IPS-18a (cell line): ENCODE measurements at regions not wholly inside any gene's neighbourhood (a gene's known extent, or its start where the extent isn't known, plus 50 kb on each side); places are given as distances from the start of the nearest gene placed in this dataset.

Experiments
- H3K27ac ChIP-seq: one replicate; pipeline ENCODE4 v1.5.1; 2013; ENCODE audit warnings: low read length
- H3K27me3 ChIP-seq: one replicate; pipeline ENCODE4 v1.6.1; 2013; ENCODE audit warnings: mild to moderate bottlenecking, low read length; ENCODE audit not compliant: control insufficient read depth, insufficient read depth
- H3K36me3 ChIP-seq: one replicate; pipeline ENCODE4 v1.6.1; 2013; ENCODE audit warnings: low read depth, low read length; ENCODE audit not compliant: control insufficient read depth
- H3K4me1 ChIP-seq: one replicate; pipeline ENCODE4 v1.6.1; 2013; ENCODE audit warnings: low read depth, low read length; ENCODE audit not compliant: control insufficient read depth
- H3K4me3 ChIP-seq: one replicate; pipeline ENCODE4 v1.5.1; 2013; ENCODE audit warnings: low read length
- H3K9ac ChIP-seq: one replicate; pipeline ENCODE4 v1.6.1; 2013; ENCODE audit warnings: mild to moderate bottlenecking, low read length, moderate library complexity
- H3K9me3 ChIP-seq: one replicate; pipeline ENCODE4 v1.6.1; 2013; ENCODE audit warnings: low read depth, low read length; ENCODE audit not compliant: control insufficient read depth

DNA sequence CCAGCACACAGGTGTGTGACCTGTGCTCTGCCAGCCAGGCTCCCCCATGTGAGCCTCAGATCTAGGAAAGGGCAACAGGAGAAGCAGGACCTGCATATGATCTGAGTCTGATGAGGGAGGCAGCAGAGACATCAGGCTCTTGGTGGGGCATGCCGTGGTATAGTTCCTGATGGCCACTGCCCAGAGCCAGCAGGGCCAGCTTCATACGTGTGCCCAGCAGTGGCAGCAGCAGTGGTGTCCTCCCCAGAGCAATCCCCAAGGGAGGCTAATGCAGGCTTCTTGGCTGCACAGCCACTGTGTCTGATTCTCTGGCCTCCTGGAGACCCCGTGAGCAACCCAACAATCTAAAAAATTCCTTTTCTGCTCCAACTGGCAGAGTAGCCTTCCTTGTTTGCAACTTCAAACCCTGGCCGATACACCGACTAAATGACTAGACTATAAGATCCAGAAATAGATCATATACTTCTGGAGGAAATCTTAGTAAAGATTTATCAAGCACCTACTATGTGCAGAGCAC is 230.6 kb upstream of the ZMIZ1 start:
- H3K4me1 ChIP-seq, result no peaks in the 10 kb centered on the region
- no peak overlapping the region for H3K4me3 ChIP-seq
- H3K9me3 ChIP-seq, result peaks cover 4% of the 10 kb centered on the region
- H3K27ac ChIP-seq, result no peak overlapping the region
- H3K27me3 ChIP-seq, result no peaks in the 10 kb centered on the region
- no peak overlapping the region for H3K9ac ChIP-seq
- H3K36me3 ChIP-seq, result no peaks in the 10 kb centered on the region

DNA sequence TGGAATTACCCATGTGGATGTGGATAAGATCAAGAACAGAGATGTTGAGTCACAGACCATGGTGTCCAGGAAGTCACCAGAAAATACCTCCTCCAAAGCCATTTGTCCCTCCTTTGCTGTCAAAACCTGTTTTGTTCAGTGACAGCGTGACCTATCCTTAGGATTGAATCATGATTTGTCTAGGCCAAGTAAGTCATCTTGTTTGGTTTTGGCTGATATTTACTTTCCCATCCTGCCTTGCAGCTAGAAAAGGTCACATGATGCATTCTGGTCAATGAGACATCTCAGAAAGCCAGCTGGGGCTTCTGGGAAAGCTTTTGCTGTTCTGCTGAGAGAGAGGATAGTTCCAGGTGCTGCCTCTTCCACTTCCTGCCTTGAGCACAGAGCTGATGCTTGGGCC is 225.3 kb upstream of the ZMIZ1 start:
- H3K27me3 ChIP-seq, result no peaks in the 10 kb centered on the region
- no peak overlapping the region for H3K27ac ChIP-seq
- no peaks in the 10 kb centered on the region for H3K36me3 ChIP-seq
- no peak overlapping the region for H3K4me3 ChIP-seq
- H3K9ac ChIP-seq, result no peak overlapping the region
- no peaks in the 10 kb centered on the region for H3K4me1 ChIP-seq
- no peaks in the 10 kb centered on the region for H3K9me3 ChIP-seq

DNA sequence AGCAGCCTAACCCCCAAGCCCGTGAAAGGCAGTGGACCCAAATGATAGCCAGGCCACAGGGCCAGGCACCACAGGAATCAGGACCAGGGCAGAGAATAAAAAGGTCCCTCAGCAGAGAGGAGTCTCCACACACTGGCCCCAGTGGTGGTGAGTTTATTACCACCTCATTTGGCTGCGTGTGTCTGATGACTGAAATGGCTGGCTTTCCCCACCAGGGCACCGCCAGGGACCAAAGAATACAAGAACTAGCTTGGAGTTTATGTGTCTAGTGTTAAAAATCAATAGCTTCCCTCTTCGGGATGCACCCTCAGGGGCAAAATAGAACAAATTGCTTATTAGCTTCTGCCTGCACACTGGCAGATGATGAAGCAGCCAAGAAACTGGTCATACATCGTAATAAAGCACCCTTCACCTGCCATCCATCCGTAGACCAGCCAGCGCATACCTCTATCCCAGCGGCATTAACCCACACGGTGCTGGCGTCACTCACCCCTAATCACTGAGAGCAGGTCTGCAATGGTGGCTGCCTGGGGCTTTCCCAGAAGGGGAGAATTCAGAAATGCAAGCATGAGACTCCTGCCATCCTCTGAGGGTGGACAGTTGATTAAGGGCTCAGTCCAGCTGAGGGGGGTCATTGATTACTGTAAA is 223.7 kb upstream of the ZMIZ1 start:
- Histone ChIP-seq H3K36me3 (no peaks in the 10 kb centered on the region), H3K4me1 (no peaks in the 10 kb centered on the region), H3K9me3 (no peaks in the 10 kb centered on the region), H3K9ac (no peak overlapping the region), H3K4me3 (no peak overlapping the region), H3K27ac (no peak overlapping the region), H3K27me3 (no peaks in the 10 kb centered on the region)

DNA sequence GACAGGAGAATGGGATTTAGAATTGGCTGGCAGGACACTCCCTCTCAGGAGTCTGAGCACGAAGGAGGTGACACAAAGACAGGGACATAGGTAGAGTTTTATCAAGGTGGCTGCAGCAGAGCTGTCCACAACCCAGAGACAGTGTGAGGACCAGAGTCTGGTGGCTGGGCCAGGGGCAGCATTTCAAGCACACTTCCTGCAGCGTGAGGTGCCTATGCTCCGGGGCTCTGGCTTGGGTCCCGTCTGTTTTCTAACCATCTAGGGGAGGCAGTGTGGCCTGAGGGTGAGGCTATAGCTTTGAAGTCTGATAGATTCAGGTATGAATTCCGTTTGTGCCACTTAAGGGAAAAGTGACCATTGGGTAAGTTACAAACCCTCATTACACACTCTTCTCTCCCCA is 222.7 kb upstream of the ZMIZ1 start:
- H3K9me3 ChIP-seq, result no peaks in the 10 kb centered on the region
- H3K4me1 ChIP-seq, result no peaks in the 10 kb centered on the region
- H3K4me3 ChIP-seq, result no peak overlapping the region
- H3K27ac ChIP-seq, result no peak overlapping the region
- no peaks in the 10 kb centered on the region for H3K27me3 ChIP-seq
- H3K9ac ChIP-seq, result no peak overlapping the region
- no peaks in the 10 kb centered on the region for H3K36me3 ChIP-seq

DNA sequence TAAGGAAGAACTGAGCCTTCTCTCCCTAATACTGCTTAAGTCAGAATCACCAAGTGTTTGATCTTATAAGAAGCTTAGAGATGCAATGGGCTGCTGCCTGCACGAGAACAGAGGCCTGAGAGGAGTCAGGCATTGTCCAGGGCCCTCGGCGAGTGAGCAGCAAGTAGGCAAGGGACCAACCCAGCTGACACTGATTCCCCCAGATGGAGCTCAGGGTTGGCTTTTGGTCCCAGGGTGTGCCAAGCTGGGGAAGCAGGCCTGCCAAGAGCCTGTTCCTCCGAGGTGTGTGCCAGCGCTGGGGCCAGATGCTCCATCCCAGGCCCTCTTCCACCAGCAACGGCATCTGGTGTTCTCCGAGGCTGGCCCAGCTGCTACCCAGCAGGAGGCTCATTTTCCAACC is 222.0 kb upstream of the ZMIZ1 start:
- Histone ChIP-seq H3K4me1 (no peaks in the 10 kb centered on the region), H3K9me3 (no peaks in the 10 kb centered on the region), H3K27ac (no peak overlapping the region), H3K4me3 (no peak overlapping the region), H3K9ac (no peak overlapping the region), H3K27me3 (no peaks in the 10 kb centered on the region), H3K36me3 (no peaks in the 10 kb centered on the region)

DNA sequence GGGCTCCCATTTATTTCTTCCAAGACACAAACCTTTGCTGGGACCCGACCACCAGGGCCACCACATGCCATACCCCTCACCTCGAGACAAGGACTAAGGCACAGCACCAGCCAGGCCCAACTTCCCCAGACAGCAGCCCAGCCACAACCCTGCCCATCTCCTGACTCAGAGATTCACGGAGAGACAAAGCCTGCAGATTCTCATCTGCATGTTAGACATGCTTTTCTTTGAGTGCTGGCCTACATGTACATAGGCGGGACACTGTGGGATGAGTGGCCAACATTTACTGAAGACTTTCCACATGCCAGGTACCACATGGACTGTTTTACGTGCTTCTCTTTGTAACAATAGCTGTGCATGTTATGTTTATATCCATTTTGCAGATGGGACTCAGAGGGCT is 221.3 kb upstream of the ZMIZ1 start:
- no peaks in the 10 kb centered on the region for H3K4me1 ChIP-seq
- H3K27me3 ChIP-seq, result no peaks in the 10 kb centered on the region
- H3K4me3 ChIP-seq, result no peak overlapping the region
- no peak overlapping the region for H3K9ac ChIP-seq
- no peak overlapping the region for H3K27ac ChIP-seq
- no peaks in the 10 kb centered on the region for H3K36me3 ChIP-seq
- no peaks in the 10 kb centered on the region for H3K9me3 ChIP-seq

DNA sequence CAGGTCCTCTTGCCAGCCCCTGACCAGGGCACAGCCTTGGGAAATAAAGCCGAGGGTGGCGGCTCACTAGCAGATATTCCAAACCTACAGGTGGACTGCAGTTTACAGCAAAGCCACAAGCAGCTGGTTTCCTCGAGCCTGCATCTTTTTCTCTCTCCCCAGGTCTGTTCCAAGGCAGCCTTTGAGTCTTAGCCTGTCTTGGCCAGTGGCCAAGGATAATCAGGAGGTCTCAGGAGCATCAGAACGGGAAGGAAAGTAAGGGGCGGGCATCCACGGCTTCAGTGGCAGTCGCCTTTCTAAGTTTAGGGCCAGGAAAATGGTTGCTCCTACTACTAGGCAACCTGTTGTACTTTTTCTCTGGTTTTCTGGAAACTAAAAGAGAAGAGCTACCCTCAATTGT is 219.7 kb upstream of the ZMIZ1 start:
- Histone ChIP-seq H3K4me3 (no peak overlapping the region), H3K4me1 (peaks cover 5% of the 10 kb centered on the region), H3K36me3 (no peaks in the 10 kb centered on the region), H3K27me3 (no peaks in the 10 kb centered on the region), H3K9me3 (no peaks in the 10 kb centered on the region), H3K27ac (no peak overlapping the region), H3K9ac (no peak overlapping the region)

DNA sequence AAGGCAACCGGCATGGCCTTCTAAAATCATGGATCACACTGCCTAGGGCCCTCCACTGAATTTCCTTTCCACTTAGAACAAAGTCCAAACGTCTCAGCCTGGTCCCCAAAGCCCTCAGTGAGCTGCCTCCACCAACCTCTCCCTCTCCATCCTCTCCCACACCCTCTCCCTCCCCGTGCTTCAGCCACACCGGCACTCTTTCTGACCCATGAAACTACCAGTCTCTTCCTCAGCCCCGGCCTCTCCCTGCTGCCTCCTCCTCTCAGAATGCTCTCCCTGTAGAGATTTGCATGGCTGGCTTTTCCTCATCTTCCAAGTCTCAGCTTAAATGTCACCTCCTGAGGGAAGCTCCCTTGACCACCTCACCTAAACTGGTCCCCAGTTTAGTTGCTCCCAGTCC is 219.0 kb upstream of the ZMIZ1 start:
- no peaks in the 10 kb centered on the region for H3K9me3 ChIP-seq
- H3K4me1 ChIP-seq, result peaks cover 5% of the 10 kb centered on the region
- H3K27ac ChIP-seq, result no peak overlapping the region
- no peaks in the 10 kb centered on the region for H3K36me3 ChIP-seq
- no peak overlapping the region for H3K9ac ChIP-seq
- H3K27me3 ChIP-seq, result no peaks in the 10 kb centered on the region
- H3K4me3 ChIP-seq, result no peak overlapping the region

DNA sequence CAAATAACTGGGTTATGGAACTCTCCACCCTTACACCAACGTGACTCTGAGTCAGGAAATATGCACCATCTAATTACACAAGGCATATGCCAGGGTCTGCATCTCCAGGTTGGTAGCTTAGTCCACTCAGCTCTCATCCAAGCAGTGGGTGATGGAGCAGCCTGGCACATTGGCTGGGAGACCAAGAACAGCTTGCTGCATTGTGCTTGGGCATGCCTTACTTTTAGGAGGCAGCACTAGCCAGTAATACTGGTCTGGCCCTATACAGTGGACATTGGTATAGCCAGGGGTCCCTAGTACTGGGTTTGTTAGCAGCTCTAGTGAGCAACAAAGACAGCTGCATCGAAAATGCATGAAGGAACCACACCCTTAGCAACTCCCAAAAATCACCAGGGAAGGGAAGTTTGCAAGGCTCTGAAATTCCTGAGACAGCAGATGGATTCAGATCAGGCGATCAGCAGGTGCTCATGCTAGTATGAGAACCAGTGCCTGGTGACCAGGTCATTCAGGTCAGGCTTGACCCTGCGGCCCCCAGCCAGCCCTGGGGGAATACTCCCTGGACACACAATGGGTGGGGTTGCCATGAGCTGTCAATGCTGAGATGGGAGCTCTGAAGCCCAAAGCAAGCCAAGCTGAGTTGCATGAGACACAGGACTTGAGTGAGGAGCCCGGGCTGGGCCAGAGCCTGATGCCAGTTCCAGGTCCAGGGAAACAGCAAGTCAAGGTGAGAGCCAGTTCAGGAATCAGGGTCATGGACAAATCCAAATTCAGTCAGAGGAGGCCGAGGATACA is 217.9 kb upstream of the ZMIZ1 start:
- Histone ChIP-seq H3K9me3 (no peaks in the 10 kb centered on the region), H3K36me3 (no peaks in the 10 kb centered on the region), H3K27ac (no peak overlapping the region), H3K4me3 (no peak overlapping the region), H3K27me3 (no peaks in the 10 kb centered on the region), H3K4me1 (peaks cover 5% of the 10 kb centered on the region), H3K9ac (no peak overlapping the region)

DNA sequence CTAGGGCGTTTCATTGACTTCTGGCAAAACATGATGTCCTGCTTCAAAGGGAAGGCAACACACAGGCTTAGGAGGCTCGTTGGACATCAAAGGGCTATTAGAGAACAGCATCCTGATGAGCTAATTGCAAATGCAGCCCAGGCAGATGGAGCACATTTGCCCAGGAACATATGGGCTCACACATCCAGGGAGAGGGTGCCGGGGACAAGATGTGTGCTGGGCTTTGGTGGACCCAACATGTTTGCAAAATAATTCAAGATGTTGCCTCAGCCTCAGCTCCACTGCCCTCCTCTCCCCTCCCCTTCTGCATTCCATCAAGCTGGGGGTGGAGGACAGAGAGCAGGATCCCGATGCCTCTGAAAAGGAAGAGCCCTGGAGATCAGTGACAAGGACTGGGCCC is 217.1 kb upstream of the ZMIZ1 start:
- H3K9me3 ChIP-seq, result no peaks in the 10 kb centered on the region
- H3K27me3 ChIP-seq, result no peaks in the 10 kb centered on the region
- no peak overlapping the region for H3K9ac ChIP-seq
- H3K4me3 ChIP-seq, result no peak overlapping the region
- no peaks in the 10 kb centered on the region for H3K36me3 ChIP-seq
- H3K4me1 ChIP-seq, result peaks cover 5% of the 10 kb centered on the region
- H3K27ac ChIP-seq, result no peak overlapping the region

DNA sequence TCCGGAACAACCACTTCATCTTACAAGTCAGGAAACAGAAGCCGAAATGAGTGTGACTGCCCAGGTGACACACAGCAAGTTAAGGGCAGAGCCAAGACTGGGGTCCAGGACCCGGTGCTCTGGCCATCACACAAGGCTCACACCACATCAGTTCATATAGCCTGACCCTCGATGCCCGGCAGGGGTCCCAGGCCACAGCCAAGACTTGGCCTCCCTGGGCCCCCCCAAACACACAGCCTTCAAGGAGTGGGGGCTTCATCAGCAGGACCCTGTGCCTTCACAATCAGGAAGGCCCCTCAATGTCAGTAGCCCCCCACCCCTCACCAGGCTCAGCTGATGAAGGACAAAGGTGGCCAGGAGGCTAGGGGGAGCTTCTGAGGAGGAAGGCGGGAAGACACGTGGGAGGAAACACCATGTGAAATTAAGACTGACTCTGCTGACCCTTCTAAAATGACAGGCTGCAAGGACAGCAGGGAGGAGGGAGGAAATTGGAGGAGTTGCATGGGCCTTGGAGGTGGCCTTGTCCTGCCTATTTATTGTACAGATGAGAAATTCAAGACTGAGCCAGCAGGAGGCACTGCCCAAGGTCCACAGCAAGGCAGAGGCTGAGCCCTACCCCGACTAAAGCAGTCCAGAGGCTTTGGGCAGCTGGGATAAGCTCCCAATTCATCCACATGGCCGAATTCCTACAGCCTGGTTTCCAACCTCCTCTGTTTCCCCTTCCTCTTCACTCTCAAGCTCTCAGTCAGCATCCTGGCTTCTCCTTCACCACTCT is 216.1 kb upstream of the ZMIZ1 start:
- Histone ChIP-seq H3K4me1 (peaks cover 5% of the 10 kb centered on the region), H3K4me3 (no peak overlapping the region), H3K9me3 (no peaks in the 10 kb centered on the region), H3K27me3 (no peaks in the 10 kb centered on the region), H3K27ac (no peak overlapping the region), H3K36me3 (no peaks in the 10 kb centered on the region), H3K9ac (no peak overlapping the region)
